HG02970 (cell line): ENCODE measurements at regions not wholly inside any gene's neighbourhood (a gene's known extent, or its start where the extent isn't known, plus 50 kb on each side); places are given as distances from the start of the nearest gene placed in this dataset.

Experiments
- ATAC-seq: cut with Tn5 transposase; IDR thresholded peaks from one replicate; pipeline ENCODE4 v1.9.1; 2021; ENCODE audit warnings: mild to moderate bottlenecking, moderate library complexity, moderate number of reproducible peaks; ENCODE audit not compliant: unreplicated experiment, low FRiP score

GRCh38 chr11:130609121-130610035 is 160.9 kb downstream of the ADAMTS15 start:
- ATAC-seq: no peak

GRCh38 chr11:130611791-130612251 is 163.4 kb downstream of the ADAMTS15 start:
- ATAC-seq: no peak

GRCh38 chr11:130612291-130612851 is 163.9 kb downstream of the ADAMTS15 start:
- no peak for ATAC-seq

- no peak for ATAC-seq
These were observed 165.0 kb downstream of the ADAMTS15 start for GRCh38 chr11:130613396-130613795.

GRCh38 chr11:130614591-130614990 is 166.1 kb downstream of the ADAMTS15 start:
- ATAC-seq: no peak

GRCh38 chr11:130615561-130615960 is 167.1 kb downstream of the ADAMTS15 start:
- ATAC-seq: no peak

GRCh38 chr11:130616573-130616972 is 168.1 kb downstream of the ADAMTS15 start:
- no peak for ATAC-seq

- ATAC-seq: no peak
These were observed 168.6 kb downstream of the ADAMTS15 start for GRCh38 chr11:130617001-130617400.

- ATAC-seq: no peak
These were observed 172.1 kb downstream of the ADAMTS15 start for GRCh38 chr11:130620548-130620947.

- ATAC-seq: no peak
These were observed 173.7 kb downstream of the ADAMTS15 start for GRCh38 chr11:130622141-130622542.

- ATAC-seq: no peak
These were observed 175.5 kb downstream of the ADAMTS15 start for GRCh38 chr11:130623670-130624668.

GRCh38 chr11:130624971-130625544 is 176.6 kb downstream of the ADAMTS15 start:
- ATAC-seq: no peak

- no peak for ATAC-seq
These were observed 177.3 kb downstream of the ADAMTS15 start for GRCh38 chr11:130625578-130626306.

- no peak for ATAC-seq
These were observed 180.6 kb downstream of the ADAMTS15 start for GRCh38 chr11:130629039-130629438.

- no peak for ATAC-seq
These were observed 182.7 kb downstream of the ADAMTS15 start for GRCh38 chr11:130631119-130631518.

- ATAC-seq: no peak
These were observed 185.0 kb downstream of the ADAMTS15 start for GRCh38 chr11:130633466-130633865.

GRCh38 chr11:130634186-130634585 is 185.7 kb downstream of the ADAMTS15 start:
- ATAC-seq: no peak

GRCh38 chr11:130634961-130635473 is 186.6 kb downstream of the ADAMTS15 start:
- ATAC-seq: no peak

- ATAC-seq: no peak
These were observed 187.6 kb downstream of the ADAMTS15 start for GRCh38 chr11:130635937-130636630.
